ENCODE measurements at regions not wholly inside any gene's neighbourhood (a gene's known extent, or its start where the extent isn't known, plus 50 kb on each side); places are given as distances from the start of the nearest gene placed in this dataset.
"Not testable (repeated sequence)": the region's sequence is repeated elsewhere in the genome, so short reads cannot be mapped to it uniquely, and the experiment has no call there.

GRCh38 chr15:77861997-77862635, 215.4 kb downstream of the TBC1D2B start:
- not testable (repeated sequence) for DNase-seq

- DNase-seq, result no peak
These were observed 217.3 kb downstream of the TBC1D2B start for GRCh38 chr15:77860071-77860691.

- DNase-seq, result no peak
These were observed 217.9 kb downstream of the TBC1D2B start for GRCh38 chr15:77859491-77860060.

GRCh38 chr15:77858792-77859490, 218.6 kb downstream of the TBC1D2B start:
- DNase-seq, result no peak

- no peak for DNase-seq
These were observed 220.1 kb downstream of the TBC1D2B start for GRCh38 chr15:77857419-77857818.

GRCh38 chr15:77856705-77857346, 220.7 kb downstream of the TBC1D2B start:
- DNase-seq, result no peak

- DNase-seq, result no peak
These were observed 221.6 kb downstream of the TBC1D2B start for GRCh38 chr15:77855871-77856270.

GRCh38 chr15:77854980-77855379, 222.3 kb upstream of the LINGO1 start:
- DNase-seq, result no peak

GRCh38 chr15:77853910-77854309, 221.2 kb upstream of the LINGO1 start:
- DNase-seq, result no peak

GRCh38 chr15:77853008-77853328, 220.3 kb upstream of the LINGO1 start:
- DNase-seq, result no peak

- no peak for DNase-seq
These were observed 219.7 kb upstream of the LINGO1 start for GRCh38 chr15:77852241-77853007.

- no peak for DNase-seq
These were observed 219.0 kb upstream of the LINGO1 start for GRCh38 chr15:77851691-77852090.

GRCh38 chr15:77851086-77851485, 218.4 kb upstream of the LINGO1 start:
- no peak for DNase-seq

GRCh38 chr15:77846986-77847385, 214.3 kb upstream of the LINGO1 start:
- DNase-seq, result no peak

- DNase-seq, result no peak
These were observed 213.6 kb upstream of the LINGO1 start for GRCh38 chr15:77846360-77846759.

- DNase-seq, result no peak
These were observed 212.2 kb upstream of the LINGO1 start for GRCh38 chr15:77844798-77845446.

- DNase-seq, result no peak
These were observed 210.8 kb upstream of the LINGO1 start for GRCh38 chr15:77843546-77843945.

GRCh38 chr15:77840991-77841775, 208.5 kb upstream of the LINGO1 start:
- no peak for DNase-seq

GRCh38 chr15:77839970-77840905, 207.5 kb upstream of the LINGO1 start:
- DNase-seq, result no peak

- DNase-seq, result no peak
These were observed 206.7 kb upstream of the LINGO1 start for GRCh38 chr15:77839456-77839855.
